SK-N-SH (cell line): ENCODE measurements at regions not wholly inside any gene's neighbourhood (a gene's known extent, or its start where the extent isn't known, plus 50 kb on each side); places are given as distances from the start of the nearest gene placed in this dataset.

Experiments used
- CTCF ChIA-PET: fragments of 300-600, 350-600 bp; formaldehyde crosslinking; extraction: SDS; loops from one replicate; lab custom pipeline; 2021; lab: Yijun Ruan, JAX
- POLR2A ChIA-PET: fragments of 350-600 bp; sonication (Branson Sonifier 250); formaldehyde crosslinking; extraction: SDS; loops from one replicate; lab custom pipeline; 2020; ENCODE audit warnings: antibody characterized with exemption, inconsistent platforms; lab: Yijun Ruan, JAX
- DNase-seq: peaks from one replicate; pipeline ENCODE4 v3.0.0; 2012
- H2AFZ ChIP-seq: fragments of 200-600 bp; sonication (generic); 2 replicates; pipeline ENCODE4 v1.8.1; 2016; ENCODE audit warnings: antibody characterized with exemption, mild to moderate bottlenecking, low read depth
- H3F3A ChIP-seq: fragments of 200-600 bp; sonication (generic); replicated peaks from 2 replicates; pipeline ENCODE3; 2016; ENCODE audit warnings: antibody characterized with exemption, mild to moderate bottlenecking; ENCODE audit not compliant: insufficient read depth
- H3K27ac ChIP-seq, 2 experiments: fragments of 200-500 bp in 1 of 2; fragments of 200-600 bp in 1 of 2; sonication (Bioruptor generic) in 1 of 2; sonication (generic), shearing (Covaris generic) in 1 of 2; 2 replicates each; pipeline versions ENCODE4 v1.5.1 to v1.6.1; 2014 to 2016; ENCODE audit warnings: low read depth in 2 of 2, inconsistent platforms in 1 of 2, low read length in 1 of 2, mild to moderate bottlenecking in 1 of 2, mixed read lengths in 1 of 2
- H3K27me3 ChIP-seq: fragments of 200-600 bp; sonication (generic), shearing (Covaris generic); 2 replicates; pipeline ENCODE4 v1.6.1; 2016; ENCODE audit warnings: mixed run types; ENCODE audit not compliant: insufficient read depth
- H3K36me3 ChIP-seq, 2 experiments: fragments of 200-500 bp in 1 of 2; fragments of 200-600 bp in 1 of 2; sonication (Bioruptor generic) in 1 of 2; sonication (generic) in 1 of 2; replicated peaks in 1 of 2; 2 replicates each; pipeline versions ENCODE3 to v1.5.1; 2014 to 2016; ENCODE audit warnings: low read length in 1 of 2, mild to moderate bottlenecking in 1 of 2; ENCODE audit not compliant: insufficient read depth in 2 of 2, control insufficient read depth in 1 of 2
- H3K4me1 ChIP-seq, 2 experiments: fragments of 200-500 bp in 1 of 2; fragments of 200-600 bp in 1 of 2; sonication (Bioruptor generic) in 1 of 2; sonication (generic), shearing (Covaris generic) in 1 of 2; 2 replicates each; pipeline versions ENCODE4 v1.5.1 to v1.6.1; 2014 to 2016; ENCODE audit warnings: low read depth in 1 of 2, low read length in 1 of 2, mixed run types in 1 of 2; ENCODE audit not compliant: insufficient read depth in 2 of 2, control insufficient read depth in 1 of 2
- H3K4me2 ChIP-seq: fragments of 200-600 bp; sonication (generic), shearing (Covaris generic); 2 replicates; pipeline ENCODE4 v1.6.1; 2017; ENCODE audit warnings: mixed run types
- H3K4me3 ChIP-seq, 2 experiments: fragments of 200-500 bp in 1 of 2; fragments of 200-600 bp in 1 of 2; sonication (Bioruptor generic) in 1 of 2; sonication (generic), shearing (Covaris generic) in 1 of 2; 2 replicates each; pipeline versions ENCODE4 v1.5.1 to v1.8.1; 2014 to 2016; ENCODE audit warnings: low read depth in 2 of 2, inconsistent platforms in 1 of 2, low read length in 1 of 2, mild to moderate bottlenecking in 1 of 2, mixed read lengths in 1 of 2, moderate library complexity in 1 of 2
- H3K79me2 ChIP-seq: fragments of 200-600 bp; sonication (generic); 2 replicates; pipeline ENCODE4 v1.8.1; 2017; ENCODE audit warnings: mild to moderate bottlenecking; ENCODE audit not compliant: insufficient read depth
- H3K9ac ChIP-seq: fragments of 200-600 bp; sonication (generic); 2 replicates; pipeline ENCODE4 v1.6.1; 2017; ENCODE audit warnings: mixed run types
- H3K9me2 ChIP-seq: fragments of 200-600 bp; sonication (generic); 2 replicates; pipeline ENCODE4 v1.6.1; 2017; ENCODE audit warnings: mixed run types
- H3K9me3 ChIP-seq: fragments of 200-600 bp; sonication (generic); 2 replicates; pipeline ENCODE4 v1.6.1; 2017; ENCODE audit warnings: mixed run types, mild to moderate bottlenecking, moderate library complexity
- H4K20me1 ChIP-seq: fragments of 200-600 bp; sonication (generic); 2 replicates; pipeline ENCODE4 v1.6.1; 2017; ENCODE audit warnings: mild to moderate bottlenecking, mixed run types; ENCODE audit not compliant: insufficient read depth
- EZH2phosphoT487 ChIP-seq: fragments of 200-600 bp; sonication (generic); IDR thresholded peaks from 2 replicates; pipeline ENCODE4 v1.6.1; 2017; ENCODE audit warnings: low read depth, mixed run types, mild to moderate bottlenecking, antibody characterized with exemption, moderate library complexity, borderline replicate concordance
- FOSL2 ChIP-seq: IDR thresholded peaks from 2 replicates; pipeline ENCODE4 v1.4.0; 2012; ENCODE audit warnings: low read depth, mild to moderate bottlenecking, moderate library complexity, borderline replicate concordance
- GABPA ChIP-seq: IDR thresholded peaks from 2 replicates; pipeline ENCODE4 v1.4.0; 2012; ENCODE audit warnings: low read depth, mild to moderate bottlenecking
- GATA2 ChIP-seq: sonication (generic); formaldehyde crosslinking; IDR thresholded peaks from 2 replicates; pipeline ENCODE4 v1.5.0; 2020; ENCODE audit warnings: mild to moderate bottlenecking, missing genetic modification reagents
- JUND ChIP-seq: IDR thresholded peaks from 2 replicates; pipeline ENCODE4 v1.4.0; 2012
- MXI1 ChIP-seq: IDR thresholded peaks from 2 replicates; pipeline ENCODE4 v1.6.1; 2012; ENCODE audit warnings: mild to moderate bottlenecking, low read depth, low read length, improper control_type of control experiment
- NFIC ChIP-seq: IDR thresholded peaks from 2 replicates; pipeline ENCODE4 v1.4.0; 2012; ENCODE audit warnings: borderline replicate concordance
- NRF1 ChIP-seq: IDR thresholded peaks from 2 replicates; pipeline ENCODE4 v1.6.1; 2012; ENCODE audit warnings: low read depth, mild to moderate bottlenecking, low read length
- POLR2AphosphoS5 ChIP-seq: IDR thresholded peaks from 2 replicates; pipeline ENCODE4 v1.6.1; 2012; ENCODE audit warnings: low read depth, low read length
- RAD21 ChIP-seq: IDR thresholded peaks from 2 replicates; pipeline ENCODE4 v1.6.1; 2012; ENCODE audit warnings: mild to moderate bottlenecking, low read length
- RCOR1 ChIP-seq: fragments of 150-350 bp; IDR thresholded peaks from 2 replicates; pipeline ENCODE4 v1.6.1; 2017; ENCODE audit warnings: antibody characterized with exemption, low read length
- RFX5 ChIP-seq: IDR thresholded peaks from 2 replicates; pipeline ENCODE4 v1.6.1; 2012; ENCODE audit warnings: mild to moderate bottlenecking, improper control_type of control experiment, low read length
- RXRA ChIP-seq: IDR thresholded peaks from 2 replicates; pipeline ENCODE4 v1.4.0; 2012; ENCODE audit warnings: low read depth, mild to moderate bottlenecking, borderline replicate concordance
- SMC3 ChIP-seq: IDR thresholded peaks from 2 replicates; pipeline ENCODE4 v1.6.1; 2012; ENCODE audit warnings: low read depth, low read length, improper control_type of control experiment
- TAF1 ChIP-seq: IDR thresholded peaks from 2 replicates; pipeline ENCODE4 v1.6.1; 2012; ENCODE audit warnings: low read depth, mild to moderate bottlenecking, low read length, moderate library complexity, borderline replicate concordance
- TCF12 ChIP-seq: IDR thresholded peaks from 2 replicates; pipeline ENCODE4 v1.4.0; 2012
- TEAD4 ChIP-seq: IDR thresholded peaks from 2 replicates; pipeline ENCODE4 v1.4.0; 2012; ENCODE audit warnings: mild to moderate bottlenecking, borderline replicate concordance; ENCODE audit not compliant: insufficient read depth
- YY1 ChIP-seq: IDR thresholded peaks from 2 replicates; pipeline ENCODE4 v1.4.0; 2012; ENCODE audit warnings: low read depth, mild to moderate bottlenecking
- whole genome bisulfite sequencing: methylation state at CpG from one replicate; pipeline ENCODE4 v1.1.6; 2017; ENCODE audit warnings: low lambda C conversion rate; 5-methylcytosine and 5-hydroxymethylcytosine counted together
- TF ChIP-seq, protein P1 (sequence below): fragments of 200-600 bp; sonication (generic); IDR thresholded peaks from 2 replicates; pipeline ENCODE4 v1.6.1; 2017; ENCODE audit warnings: antibody characterized with exemption, mild to moderate bottlenecking, moderate library complexity
- TF ChIP-seq, protein P2 (sequence below): IDR thresholded peaks from 2 replicates; pipeline ENCODE4 v1.4.0; 2012; ENCODE audit warnings: low read depth
- TF ChIP-seq, protein P3 (sequence below): IDR thresholded peaks from 2 replicates; pipeline ENCODE4; 2012
- TF ChIP-seq, protein P4 (sequence below): IDR thresholded peaks from 2 replicates; pipeline ENCODE4 v1.4.0; 2012; ENCODE audit warnings: low read depth, borderline replicate concordance
- TF ChIP-seq, protein P5 (sequence below): IDR thresholded peaks from 2 replicates; pipeline ENCODE4 v1.4.0; 2012; ENCODE audit warnings: low read depth, borderline replicate concordance

DNA sequence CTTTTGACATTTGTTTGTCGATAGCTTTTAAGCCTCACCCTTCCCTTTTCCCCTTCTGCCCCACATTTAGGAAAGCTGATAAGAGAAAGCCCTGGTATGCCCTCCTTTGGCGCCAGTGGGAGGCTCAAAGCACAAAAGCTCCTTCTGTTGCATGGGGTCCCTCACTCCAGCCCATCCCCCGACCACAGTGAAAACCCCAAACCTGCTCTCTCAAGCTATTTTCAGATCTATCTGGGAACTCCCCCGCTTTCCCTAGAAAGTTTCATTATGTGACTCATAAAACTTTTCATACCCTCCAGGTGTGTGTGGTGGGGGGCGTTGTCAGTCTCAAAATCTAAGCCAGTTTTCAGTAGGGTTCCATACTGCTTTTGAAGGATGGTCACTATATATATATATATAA is 259.0 kb upstream of the PCDH7 start:
- ChIA-PET CTCF (no interaction called here), POLR2A (no interaction called here)
- 6% methylated on average over 5 of the region's 5 CpGs for WGBS
- H3K4me3 ChIP-seq: no peak overlapping the region
- no peaks in the 10 kb centered on the region for H4K20me1 ChIP-seq
- no peak for DNase-seq
- no peaks in the 10 kb centered on the region for H3K4me1 ChIP-seq
- no peaks in the 10 kb centered on the region for H3K9me2 ChIP-seq
- H3K9ac ChIP-seq: no peak overlapping the region
- no peak overlapping the region for H3K4me2 ChIP-seq
- TF ChIP-seq RAD21 (no peak), FOSL2 (no peak), NFIC (no peak), GABPA (no peak), YY1 (no peak), RCOR1 (no peak), GATA2 (no peak), EZH2phosphoT487 (no peak), RFX5 (no peak), SMC3 (no peak), JUND (no peak), RXRA (no peak), TEAD4 (no peak), POLR2AphosphoS5 (no peak), TCF12 (no peak)
- TF ChIP-seq, protein P1, sequence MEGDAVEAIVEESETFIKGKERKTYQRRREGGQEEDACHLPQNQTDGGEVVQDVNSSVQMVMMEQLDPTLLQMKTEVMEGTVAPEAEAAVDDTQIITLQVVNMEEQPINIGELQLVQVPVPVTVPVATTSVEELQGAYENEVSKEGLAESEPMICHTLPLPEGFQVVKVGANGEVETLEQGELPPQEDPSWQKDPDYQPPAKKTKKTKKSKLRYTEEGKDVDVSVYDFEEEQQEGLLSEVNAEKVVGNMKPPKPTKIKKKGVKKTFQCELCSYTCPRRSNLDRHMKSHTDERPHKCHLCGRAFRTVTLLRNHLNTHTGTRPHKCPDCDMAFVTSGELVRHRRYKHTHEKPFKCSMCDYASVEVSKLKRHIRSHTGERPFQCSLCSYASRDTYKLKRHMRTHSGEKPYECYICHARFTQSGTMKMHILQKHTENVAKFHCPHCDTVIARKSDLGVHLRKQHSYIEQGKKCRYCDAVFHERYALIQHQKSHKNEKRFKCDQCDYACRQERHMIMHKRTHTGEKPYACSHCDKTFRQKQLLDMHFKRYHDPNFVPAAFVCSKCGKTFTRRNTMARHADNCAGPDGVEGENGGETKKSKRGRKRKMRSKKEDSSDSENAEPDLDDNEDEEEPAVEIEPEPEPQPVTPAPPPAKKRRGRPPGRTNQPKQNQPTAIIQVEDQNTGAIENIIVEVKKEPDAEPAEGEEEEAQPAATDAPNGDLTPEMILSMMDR: no peak
- TF ChIP-seq, protein P2, sequence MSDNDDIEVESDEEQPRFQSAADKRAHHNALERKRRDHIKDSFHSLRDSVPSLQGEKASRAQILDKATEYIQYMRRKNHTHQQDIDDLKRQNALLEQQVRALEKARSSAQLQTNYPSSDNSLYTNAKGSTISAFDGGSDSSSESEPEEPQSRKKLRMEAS: no peak
- TF ChIP-seq, protein P3, sequence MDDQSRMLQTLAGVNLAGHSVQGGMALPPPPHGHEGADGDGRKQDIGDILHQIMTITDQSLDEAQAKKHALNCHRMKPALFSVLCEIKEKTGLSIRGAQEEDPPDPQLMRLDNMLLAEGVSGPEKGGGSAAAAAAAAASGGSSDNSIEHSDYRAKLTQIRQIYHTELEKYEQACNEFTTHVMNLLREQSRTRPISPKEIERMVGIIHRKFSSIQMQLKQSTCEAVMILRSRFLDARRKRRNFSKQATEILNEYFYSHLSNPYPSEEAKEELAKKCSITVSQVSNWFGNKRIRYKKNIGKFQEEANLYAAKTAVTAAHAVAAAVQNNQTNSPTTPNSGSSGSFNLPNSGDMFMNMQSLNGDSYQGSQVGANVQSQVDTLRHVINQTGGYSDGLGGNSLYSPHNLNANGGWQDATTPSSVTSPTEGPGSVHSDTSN: no peak
- no peaks in the 10 kb centered on the region for H3K9me3 ChIP-seq
- no peaks in the 10 kb centered on the region for H3K79me2 ChIP-seq
- H3F3A ChIP-seq: no peaks in the 10 kb centered on the region
- no peaks in the 10 kb centered on the region for H3K27me3 ChIP-seq
- no peaks in the 10 kb centered on the region for H3K36me3 ChIP-seq
- no peak overlapping the region for H3K27ac ChIP-seq
- H2AFZ ChIP-seq: no peak overlapping the region

DNA sequence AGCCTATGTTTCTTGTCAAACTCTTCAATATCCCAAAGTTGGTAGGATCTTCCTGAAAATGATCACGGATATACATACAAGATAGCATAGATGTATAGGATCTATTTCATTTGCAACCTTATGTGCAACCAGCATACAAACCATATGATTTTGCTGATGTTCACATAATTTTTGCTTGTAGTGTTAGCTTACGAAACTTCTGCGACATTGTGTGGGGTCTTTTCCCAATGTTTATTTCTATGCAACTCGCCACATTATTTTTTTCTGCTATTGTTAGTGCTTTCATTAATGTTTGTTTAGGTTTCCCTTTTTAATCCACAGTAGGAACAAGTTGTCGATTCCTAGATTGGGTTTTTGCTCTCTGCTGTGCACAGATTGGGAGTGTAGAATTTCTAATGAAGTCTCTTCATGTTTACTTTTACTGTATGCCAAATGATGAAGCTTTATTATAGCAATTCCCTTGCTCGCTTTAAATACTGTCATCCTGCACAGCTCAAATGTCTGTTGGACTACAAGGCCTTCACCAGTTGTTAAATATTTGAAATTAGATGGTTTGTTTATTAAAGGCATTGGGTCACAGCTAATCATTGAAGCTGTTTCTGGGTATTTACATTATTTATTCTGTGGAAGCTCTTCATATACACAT is 257.6 kb upstream of the PCDH7 start:
- CTCF ChIA-PET: no interaction called here
- WGBS: 25% methylated on average over 6 of the region's 6 CpGs
- no peaks in the 10 kb centered on the region for H3K9me2 ChIP-seq
- TF ChIP-seq TCF12: no peak
- no peak for TF ChIP-seq YY1
- TF ChIP-seq MXI1: no peak
- no peak for TF ChIP-seq TAF1
- no peak for TF ChIP-seq EZH2phosphoT487
- no peak for TF ChIP-seq JUND
- TF ChIP-seq NFIC: no peak
- no peak for TF ChIP-seq POLR2AphosphoS5
- TF ChIP-seq, protein P4, sequence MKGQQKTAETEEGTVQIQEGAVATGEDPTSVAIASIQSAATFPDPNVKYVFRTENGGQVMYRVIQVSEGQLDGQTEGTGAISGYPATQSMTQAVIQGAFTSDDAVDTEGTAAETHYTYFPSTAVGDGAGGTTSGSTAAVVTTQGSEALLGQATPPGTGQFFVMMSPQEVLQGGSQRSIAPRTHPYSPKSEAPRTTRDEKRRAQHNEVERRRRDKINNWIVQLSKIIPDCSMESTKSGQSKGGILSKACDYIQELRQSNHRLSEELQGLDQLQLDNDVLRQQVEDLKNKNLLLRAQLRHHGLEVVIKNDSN: no peak
- TF ChIP-seq, protein P2: no peak
- no peak for TF ChIP-seq GATA2
- no peak for TF ChIP-seq NRF1
- TF ChIP-seq, protein P5, sequence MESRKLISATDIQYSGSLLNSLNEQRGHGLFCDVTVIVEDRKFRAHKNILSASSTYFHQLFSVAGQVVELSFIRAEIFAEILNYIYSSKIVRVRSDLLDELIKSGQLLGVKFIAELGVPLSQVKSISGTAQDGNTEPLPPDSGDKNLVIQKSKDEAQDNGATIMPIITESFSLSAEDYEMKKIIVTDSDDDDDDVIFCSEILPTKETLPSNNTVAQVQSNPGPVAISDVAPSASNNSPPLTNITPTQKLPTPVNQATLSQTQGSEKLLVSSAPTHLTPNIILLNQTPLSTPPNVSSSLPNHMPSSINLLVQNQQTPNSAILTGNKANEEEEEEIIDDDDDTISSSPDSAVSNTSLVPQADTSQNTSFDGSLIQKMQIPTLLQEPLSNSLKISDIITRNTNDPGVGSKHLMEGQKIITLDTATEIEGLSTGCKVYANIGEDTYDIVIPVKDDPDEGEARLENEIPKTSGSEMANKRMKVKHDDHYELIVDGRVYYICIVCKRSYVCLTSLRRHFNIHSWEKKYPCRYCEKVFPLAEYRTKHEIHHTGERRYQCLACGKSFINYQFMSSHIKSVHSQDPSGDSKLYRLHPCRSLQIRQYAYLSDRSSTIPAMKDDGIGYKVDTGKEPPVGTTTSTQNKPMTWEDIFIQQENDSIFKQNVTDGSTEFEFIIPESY: no peak

More for the DNA sequence above, 257.6 kb upstream of the PCDH7 start:
- no peak for DNase-seq
- Histone ChIP-seq H3K9ac (no peak overlapping the region), H3K27ac (no peak overlapping the region), H4K20me1 (no peaks in the 10 kb centered on the region), H3K36me3 (no peaks in the 10 kb centered on the region), H3K27me3 (no peaks in the 10 kb centered on the region), H3K79me2 (no peaks in the 10 kb centered on the region), H3F3A (no peaks in the 10 kb centered on the region), H3K4me1 (no peaks in the 10 kb centered on the region), H3K9me3 (no peaks in the 10 kb centered on the region), H2AFZ (no peak overlapping the region), H3K4me3 (no peak overlapping the region), H3K4me2 (no peak overlapping the region)
- POLR2A ChIA-PET: no interaction called here
